Thyroid gland (tissue), 4 donors: ENCODE measurements at regions not wholly inside any gene's neighbourhood (a gene's known extent, or its start where the extent isn't known, plus 50 kb on each side); places are given as distances from the start of the nearest gene placed in this dataset.

Experiments used
- POLR2A ChIP-seq, 2 donors: fragments of 450-650 bp; IDR thresholded peaks; one replicate each; pipeline ENCODE4 v1.6.1; 2017; ENCODE audit warnings: antibody characterized with exemption in 2 of 2, mild to moderate bottlenecking in 2 of 2, moderate library complexity in 1 of 2
- TF ChIP-seq, protein P1 (sequence below), 6 experiments: fragments of 200-600 bp in 3 of 6; fragments of 450-650 bp in 3 of 6; sonication (generic) in 3 of 6; IDR thresholded peaks; one replicate each; pipeline ENCODE4 v1.5.1; 2016 to 2019; ENCODE audit warnings: antibody characterized with exemption in 6 of 6, mild to moderate bottlenecking in 2 of 6, inconsistent platforms in 1 of 6, moderate library complexity in 1 of 6

DNA sequence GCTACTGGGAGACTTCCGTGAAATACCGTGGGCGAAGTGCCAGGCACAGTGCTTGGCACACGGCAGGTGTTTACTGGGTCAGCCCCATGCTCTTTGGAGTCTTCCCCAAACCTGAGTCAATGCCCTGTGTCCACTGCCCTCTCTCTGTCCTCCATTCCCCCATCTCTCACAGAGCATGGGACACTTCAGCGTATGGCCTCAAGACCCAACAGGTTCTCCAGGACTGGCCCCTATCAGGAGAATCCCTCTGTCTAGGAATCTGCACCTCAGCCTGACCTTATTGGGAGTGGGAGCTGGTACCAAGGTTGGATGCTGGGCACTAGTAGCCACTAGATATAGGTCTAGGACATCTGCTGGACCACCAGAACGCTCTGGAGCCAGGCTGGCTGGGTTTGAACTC is 67.2 kb upstream of the LMO1 start:
- TF ChIP-seq, protein P1, sequence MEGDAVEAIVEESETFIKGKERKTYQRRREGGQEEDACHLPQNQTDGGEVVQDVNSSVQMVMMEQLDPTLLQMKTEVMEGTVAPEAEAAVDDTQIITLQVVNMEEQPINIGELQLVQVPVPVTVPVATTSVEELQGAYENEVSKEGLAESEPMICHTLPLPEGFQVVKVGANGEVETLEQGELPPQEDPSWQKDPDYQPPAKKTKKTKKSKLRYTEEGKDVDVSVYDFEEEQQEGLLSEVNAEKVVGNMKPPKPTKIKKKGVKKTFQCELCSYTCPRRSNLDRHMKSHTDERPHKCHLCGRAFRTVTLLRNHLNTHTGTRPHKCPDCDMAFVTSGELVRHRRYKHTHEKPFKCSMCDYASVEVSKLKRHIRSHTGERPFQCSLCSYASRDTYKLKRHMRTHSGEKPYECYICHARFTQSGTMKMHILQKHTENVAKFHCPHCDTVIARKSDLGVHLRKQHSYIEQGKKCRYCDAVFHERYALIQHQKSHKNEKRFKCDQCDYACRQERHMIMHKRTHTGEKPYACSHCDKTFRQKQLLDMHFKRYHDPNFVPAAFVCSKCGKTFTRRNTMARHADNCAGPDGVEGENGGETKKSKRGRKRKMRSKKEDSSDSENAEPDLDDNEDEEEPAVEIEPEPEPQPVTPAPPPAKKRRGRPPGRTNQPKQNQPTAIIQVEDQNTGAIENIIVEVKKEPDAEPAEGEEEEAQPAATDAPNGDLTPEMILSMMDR (IDR thresholded peaks at IDR 0.05), result no peak
- no peak for TF ChIP-seq POLR2A (IDR thresholded peaks at IDR 0.05)
